Adrenal gland (tissue), 9 donors: ENCODE measurements at regions not wholly inside any gene's neighbourhood (a gene's known extent, or its start where the extent isn't known, plus 50 kb on each side); places are given as distances from the start of the nearest gene placed in this dataset.

Experiments used
- DNase-seq, 7 donors: peaks; one replicate each; pipeline ENCODE4 v3.0.0-alpha.2; 2019 to 2020
- H3K27ac ChIP-seq, 5 donors: fragments of 200-600 bp; sonication (generic) in 4 of 5; 1 replicate in 3 of 5; 2 replicates in 2 of 5; pipeline versions ENCODE4 v1.5.1 to v1.8.0; 2016 to 2020; ENCODE audit warnings: mild to moderate bottlenecking in 1 of 5
- H3K27me3 ChIP-seq: fragments of 200-600 bp; 2 replicates; pipeline ENCODE4 v1.8.0; 2021
- H3K36me3 ChIP-seq, 2 donors: fragments of 200-600 bp; replicated peaks in 1 of 2; 1 replicate in 1 of 2; 2 replicates in 1 of 2; pipeline versions ENCODE4 v1.5.1 to v1.8.0; 2018 to 2022
- H3K4me1 ChIP-seq, 2 donors: fragments of 200-600 bp; replicated peaks in 1 of 2; 1 replicate in 1 of 2; 2 replicates in 1 of 2; pipeline versions ENCODE4 v1.5.1 to v1.8.0; 2018 to 2021
- H3K4me3 ChIP-seq, 4 donors: fragments of 200-600 bp; sonication (generic) in 3 of 4; one replicate each; pipeline ENCODE4 v1.5.1; 2016 to 2018
- H3K9me3 ChIP-seq, 3 donors: fragments of 200-600 bp; sonication (generic) in 1 of 3; replicated peaks in 1 of 3; 1 replicate in 2 of 3; 2 replicates in 1 of 3; pipeline versions ENCODE4 v1.5.1 to v1.8.0; 2016 to 2021
- POLR2A ChIP-seq, 2 donors: fragments of 450-650 bp; IDR thresholded peaks; one replicate each; pipeline ENCODE4 v1.6.1; 2017; ENCODE audit warnings: antibody characterized with exemption in 2 of 2, mild to moderate bottlenecking in 2 of 2, moderate library complexity in 1 of 2
- WGBS, 4 donors: extraction: QIAGEN DNeasy Blood & Tissue Kit in 2 of 4; methylation state at CpG; one replicate each; pipeline versions ENCODE4 v1.1.5 to v1.1.7; 2013 to 2017; 5-methylcytosine and 5-hydroxymethylcytosine counted together
- intact Hi-C, 2 donors: fragments of 100-400 bp; cut with DNase I; formaldehyde crosslinking; loops; one replicate each; pipeline versions ENCODE4 v1.14.1 to v1.15.0; 2022 to 2023
- TF ChIP-seq, protein P1 (sequence below), 6 experiments: fragments of 450-650 bp in 4 of 6; fragments of 200-600 bp in 2 of 6; sonication (generic) in 1 of 6; IDR thresholded peaks; 1 replicate in 5 of 6; 2 replicates in 1 of 6; pipeline versions ENCODE4 v1.5.1 to v1.8.0; 2016 to 2021; ENCODE audit warnings: antibody characterized with exemption in 6 of 6, mild to moderate bottlenecking in 2 of 6, moderate library complexity in 1 of 6
- donor health status: healthy with polysubstance abuse.
- donor health status: Bipolar disorder and iron deficiency.
- donor health status: DM: yes; HTN: yes; CAD: no.
- donor health status: DM: no; HTN: no; CAD: no.
- donor health status: DM: no; HTN: no; CAD: no.

DNA sequence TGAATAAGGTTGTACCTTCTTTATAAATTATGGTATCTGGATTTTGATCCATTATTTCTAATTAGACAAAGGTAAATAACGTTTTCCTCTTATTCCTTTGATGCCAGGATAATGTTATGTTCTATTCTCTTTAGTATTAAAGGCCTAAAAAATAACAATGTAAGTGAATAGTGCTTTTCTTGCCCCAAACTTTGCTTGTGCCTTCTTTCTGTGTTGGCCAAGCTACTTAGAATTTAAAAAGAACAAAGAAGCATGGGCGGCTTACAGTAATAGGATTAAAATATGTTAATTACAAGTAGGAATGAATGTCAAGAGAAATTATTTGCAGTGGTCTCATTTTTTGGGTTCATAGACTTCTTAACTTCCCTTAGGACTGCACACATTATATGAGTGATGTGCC, 105.0 kb upstream of the FSIP2 start:
- no peak for TF ChIP-seq POLR2A (IDR thresholded peaks at IDR 0.05)
- TF ChIP-seq, protein P1, sequence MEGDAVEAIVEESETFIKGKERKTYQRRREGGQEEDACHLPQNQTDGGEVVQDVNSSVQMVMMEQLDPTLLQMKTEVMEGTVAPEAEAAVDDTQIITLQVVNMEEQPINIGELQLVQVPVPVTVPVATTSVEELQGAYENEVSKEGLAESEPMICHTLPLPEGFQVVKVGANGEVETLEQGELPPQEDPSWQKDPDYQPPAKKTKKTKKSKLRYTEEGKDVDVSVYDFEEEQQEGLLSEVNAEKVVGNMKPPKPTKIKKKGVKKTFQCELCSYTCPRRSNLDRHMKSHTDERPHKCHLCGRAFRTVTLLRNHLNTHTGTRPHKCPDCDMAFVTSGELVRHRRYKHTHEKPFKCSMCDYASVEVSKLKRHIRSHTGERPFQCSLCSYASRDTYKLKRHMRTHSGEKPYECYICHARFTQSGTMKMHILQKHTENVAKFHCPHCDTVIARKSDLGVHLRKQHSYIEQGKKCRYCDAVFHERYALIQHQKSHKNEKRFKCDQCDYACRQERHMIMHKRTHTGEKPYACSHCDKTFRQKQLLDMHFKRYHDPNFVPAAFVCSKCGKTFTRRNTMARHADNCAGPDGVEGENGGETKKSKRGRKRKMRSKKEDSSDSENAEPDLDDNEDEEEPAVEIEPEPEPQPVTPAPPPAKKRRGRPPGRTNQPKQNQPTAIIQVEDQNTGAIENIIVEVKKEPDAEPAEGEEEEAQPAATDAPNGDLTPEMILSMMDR (IDR thresholded peaks at IDR 0.05) = no peak
- WGBS, 4 donors = 65 to 82% (median 68%) methylated on average over 2 of the region's 2 CpGs
- intact Hi-C loops = no loop called here
- H3K27me3 ChIP-seq = no peaks in the 10 kb centered on the region
- no peak overlapping the region for H3K4me3 ChIP-seq
- DNase-seq = no peak
- no peaks in the 10 kb centered on the region for H3K4me1 ChIP-seq
- no peak overlapping the region for H3K27ac ChIP-seq
- no peaks in the 10 kb centered on the region for H3K36me3 ChIP-seq
- H3K9me3 ChIP-seq = no peaks in the 10 kb centered on the region

DNA sequence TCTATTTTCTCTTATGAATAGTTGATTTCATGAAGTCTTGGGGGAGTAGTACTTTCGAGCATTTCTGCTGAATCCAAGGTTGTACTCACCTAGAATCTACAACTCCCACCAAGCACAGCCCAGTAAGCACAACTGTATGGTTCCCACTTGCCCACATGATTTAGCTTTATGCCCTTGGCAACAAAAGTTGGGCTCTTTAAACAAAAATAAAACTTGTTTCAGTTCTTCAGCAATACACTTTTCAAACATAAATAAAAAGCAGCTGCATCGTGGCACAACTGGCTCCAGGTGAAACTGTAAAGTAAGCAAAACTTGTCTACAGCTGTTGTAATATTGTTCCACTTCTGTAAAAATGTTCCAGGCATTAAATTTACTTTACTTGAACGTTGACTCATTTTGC, 99.8 kb upstream of the FSIP2 start:
- Histone ChIP-seq H3K4me3 (no peak overlapping the region), H3K36me3 (no peaks in the 10 kb centered on the region), H3K27me3 (no peaks in the 10 kb centered on the region), H3K9me3 (no peaks in the 10 kb centered on the region), H3K27ac (no peak overlapping the region), H3K4me1 (no peaks in the 10 kb centered on the region)
- no peak for TF ChIP-seq POLR2A (IDR thresholded peaks at IDR 0.05)
- TF ChIP-seq, protein P1 (IDR thresholded peaks at IDR 0.05) = no peak
- no peak for DNase-seq
- intact Hi-C loops = no loop called here
- 42 to 47% (median 45%) methylated on average over 3 of the region's 3 CpGs for whole genome bisulfite sequencing, 4 donors

DNA sequence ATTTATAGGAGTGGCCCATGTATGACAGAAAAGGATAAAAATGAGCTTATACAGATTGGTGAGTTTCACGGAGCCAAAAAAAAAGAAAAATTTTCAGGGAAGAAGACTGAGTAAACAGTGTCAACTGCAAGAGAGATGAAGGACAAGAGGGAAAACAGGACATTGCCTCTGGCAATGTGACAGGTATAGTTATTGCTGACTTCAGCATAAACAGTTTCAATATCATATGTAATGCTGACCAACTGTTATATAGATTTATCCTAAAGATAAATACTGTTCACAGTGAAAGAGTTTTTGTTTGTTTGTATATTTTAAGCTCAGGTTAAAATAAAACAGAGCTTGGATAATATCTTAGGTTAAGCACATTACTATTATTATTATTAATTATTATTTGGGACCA, 98.0 kb upstream of the FSIP2 start:
- H3K36me3 ChIP-seq = no peaks in the 10 kb centered on the region
- H3K4me1 ChIP-seq = no peaks in the 10 kb centered on the region
- no peak overlapping the region for H3K27ac ChIP-seq
- H3K9me3 ChIP-seq = no peaks in the 10 kb centered on the region
- H3K4me3 ChIP-seq = no peak overlapping the region
- TF ChIP-seq POLR2A (IDR thresholded peaks at IDR 0.05) = no peak
- TF ChIP-seq, protein P1 (IDR thresholded peaks at IDR 0.05) = no peak
- H3K27me3 ChIP-seq = no peaks in the 10 kb centered on the region
- intact Hi-C loops = no loop called here
- no peak for DNase-seq
- 74 to 97% (median 85%) methylated on average over 1 of the region's 1 CpG for WGBS, 4 donors

DNA sequence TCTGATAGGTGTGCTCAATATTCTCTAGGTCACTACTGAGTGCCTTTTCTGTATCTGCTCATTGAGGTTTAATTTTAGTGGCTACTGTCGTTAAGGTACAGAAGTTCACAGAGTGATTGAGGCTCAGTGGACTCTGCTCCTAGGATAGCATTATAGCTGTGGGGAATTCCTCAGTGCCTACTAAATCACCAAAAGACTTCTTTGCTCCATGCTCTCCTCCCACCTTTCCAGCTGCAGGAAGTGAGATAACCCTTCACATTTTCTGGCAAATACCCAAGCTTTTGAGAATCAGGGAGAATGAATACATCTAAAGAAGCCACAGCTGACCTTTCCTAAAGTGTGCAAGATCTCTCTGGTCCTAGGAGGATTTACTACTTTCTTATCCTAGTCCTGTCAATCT, 95.2 kb upstream of the FSIP2 start:
- 27 to 47% (median 41%) methylated on average over 1 of the region's 1 CpG for WGBS, 4 donors

More for the DNA sequence above, 95.2 kb upstream of the FSIP2 start:
- TF ChIP-seq, protein P1 (IDR thresholded peaks at IDR 0.05) = no peak
- no peak for TF ChIP-seq POLR2A (IDR thresholded peaks at IDR 0.05)
- Histone ChIP-seq H3K36me3 (no peaks in the 10 kb centered on the region), H3K27me3 (no peaks in the 10 kb centered on the region), H3K4me1 (no peaks in the 10 kb centered on the region), H3K27ac (no peak overlapping the region), H3K9me3 (no peaks in the 10 kb centered on the region), H3K4me3 (no peak overlapping the region)
- DNase-seq = no peak
- intact Hi-C loops = no loop called here
